NCI-H1694 (cell line): ENCODE measurements at regions not wholly inside any gene's neighbourhood (a gene's known extent, or its start where the extent isn't known, plus 50 kb on each side); places are given as distances from the start of the nearest gene placed in this dataset.

Source experiments
- DNase-seq: peaks from one replicate; lab custom pipeline; 2025; lab: John Stamatoyannopoulos, UW

- no peak for DNase-seq
These were observed 376.1 kb downstream of the FBXW7 start for GRCh38 chr4:152159773-152160172.

GRCh38 chr4:152158225-152158624, 377.7 kb downstream of the FBXW7 start:
- no peak for DNase-seq

GRCh38 chr4:152157629-152158028, 378.3 kb downstream of the FBXW7 start:
- DNase-seq, result no peak

GRCh38 chr4:152156442-152156841, 379.4 kb downstream of the FBXW7 start:
- no peak for DNase-seq

GRCh38 chr4:152155070-152155469, 380.8 kb downstream of the FBXW7 start:
- DNase-seq, result no peak

GRCh38 chr4:152154433-152154832, 381.5 kb downstream of the FBXW7 start:
- DNase-seq, result no peak

- no peak for DNase-seq
These were observed 382.2 kb downstream of the FBXW7 start for GRCh38 chr4:152153476-152154270.

GRCh38 chr4:152150214-152150613, 385.7 kb downstream of the FBXW7 start:
- DNase-seq, result no peak

- no peak for DNase-seq
These were observed 386.1 kb downstream of the FBXW7 start for GRCh38 chr4:152149745-152150144.

GRCh38 chr4:152148057-152148456, 387.2 kb upstream of the GATB start:
- no peak for DNase-seq

- DNase-seq, result no peak
These were observed 385.4 kb upstream of the GATB start for GRCh38 chr4:152146244-152146643.

- DNase-seq, result no peak
These were observed 383.0 kb upstream of the GATB start for GRCh38 chr4:152143806-152144205.

- no peak for DNase-seq
These were observed 377.6 kb upstream of the GATB start for GRCh38 chr4:152138451-152138850.

GRCh38 chr4:152132776-152133175, 372.0 kb upstream of the GATB start:
- DNase-seq, result no peak

- DNase-seq, result no peak
These were observed 367.5 kb upstream of the GATB start for GRCh38 chr4:152128356-152128755.

GRCh38 chr4:152126238-152126637, 365.4 kb upstream of the GATB start:
- no peak for DNase-seq

GRCh38 chr4:152118819-152119553, 358.2 kb upstream of the GATB start:
- no peak for DNase-seq

GRCh38 chr4:152117933-152118507, 357.2 kb upstream of the GATB start:
- peak; percentile 16 for DNase-seq

GRCh38 chr4:152117520-152117919, 356.7 kb upstream of the GATB start:
- DNase-seq, result no peak

- DNase-seq, result no peak
These were observed 356.2 kb upstream of the GATB start for GRCh38 chr4:152117054-152117453.

- DNase-seq, result no peak
These were observed 355.0 kb upstream of the GATB start for GRCh38 chr4:152115794-152116193.

- DNase-seq, result no peak
These were observed 354.3 kb upstream of the GATB start for GRCh38 chr4:152115118-152115517.

- DNase-seq, result no peak
These were observed 353.8 kb upstream of the GATB start for GRCh38 chr4:152114562-152114961.
